ENCODE measurements at regions not wholly inside any gene's neighbourhood (a gene's known extent, or its start where the extent isn't known, plus 50 kb on each side); places are given as distances from the start of the nearest gene placed in this dataset.

- TF ChIP-seq CTCF (IDR thresholded peaks at IDR 0.05; ENCODE audit: borderline replicate concordance, insufficient read depth, low read depth, low read length): no peak
- no peak overlapping the region for H3K4me3 ChIP-seq (ENCODE audit: low read depth, low read length)
Observed at GRCh38 chr1:194184974-194185373, 998.6 kb upstream of the B3GALT2 start.

GRCh38 chr1:194184425-194184824, 998.0 kb upstream of the B3GALT2 start:
- TF ChIP-seq CTCF (IDR thresholded peaks at IDR 0.05; ENCODE audit: borderline replicate concordance, insufficient read depth, low read depth, low read length): no peak
- H3K4me3 ChIP-seq (ENCODE audit: low read depth, low read length): no peak overlapping the region

- H3K4me3 ChIP-seq (ENCODE audit: low read depth, low read length): no peak overlapping the region
- TF ChIP-seq CTCF (IDR thresholded peaks at IDR 0.05; ENCODE audit: borderline replicate concordance, insufficient read depth, low read depth, low read length): no peak
Observed at GRCh38 chr1:194181845-194182244, 995.4 kb upstream of the B3GALT2 start.

- no peak overlapping the region for H3K4me3 ChIP-seq (ENCODE audit: low read depth, low read length)
- no peak for TF ChIP-seq CTCF (IDR thresholded peaks at IDR 0.05; ENCODE audit: borderline replicate concordance, insufficient read depth, low read depth, low read length)
Observed at GRCh38 chr1:194176212-194176611, 989.8 kb upstream of the B3GALT2 start.

- no peak for TF ChIP-seq CTCF (IDR thresholded peaks at IDR 0.05; ENCODE audit: borderline replicate concordance, insufficient read depth, low read depth, low read length)
Observed at GRCh38 chr1:194175251-194175650, 988.8 kb upstream of the B3GALT2 start.

GRCh38 chr1:194174528-194174927, 988.1 kb upstream of the B3GALT2 start:
- no peak overlapping the region for H3K4me3 ChIP-seq (ENCODE audit: low read depth, low read length)
- no peak for TF ChIP-seq CTCF (IDR thresholded peaks at IDR 0.05; ENCODE audit: borderline replicate concordance, insufficient read depth, low read depth, low read length)

More at GRCh38 chr1:194175251-194175650, 988.8 kb upstream of the B3GALT2 start:
- no peak overlapping the region for H3K4me3 ChIP-seq (ENCODE audit: low read depth, low read length)

GRCh38 chr1:194171596-194171995, 985.2 kb upstream of the B3GALT2 start:
- no peak for TF ChIP-seq CTCF (IDR thresholded peaks at IDR 0.05; ENCODE audit: borderline replicate concordance, insufficient read depth, low read depth, low read length)
- H3K4me3 ChIP-seq (ENCODE audit: low read depth, low read length): no peak overlapping the region

All from GM12875 (cell line).